Hematopoietic multipotent progenitor cell treated with erythropoietin and hydrocortisone succinate and interleukin-3 and kit ligand, for 17 days (in vitro differentiated cells): ENCODE measurements at regions not wholly inside any gene's neighbourhood (a gene's known extent, or its start where the extent isn't known, plus 50 kb on each side); places are given as distances from the start of the nearest gene placed in this dataset.
"Not testable (repeated sequence)": the region's sequence is repeated elsewhere in the genome, so short reads cannot be mapped to it uniquely, and the experiment has no call there.

ENCODE experiments used
- DNase-seq: peaks from one replicate; pipeline ENCODE4 v3.0.0-alpha.2; 2015; ENCODE audit warnings: low spot score

DNA sequence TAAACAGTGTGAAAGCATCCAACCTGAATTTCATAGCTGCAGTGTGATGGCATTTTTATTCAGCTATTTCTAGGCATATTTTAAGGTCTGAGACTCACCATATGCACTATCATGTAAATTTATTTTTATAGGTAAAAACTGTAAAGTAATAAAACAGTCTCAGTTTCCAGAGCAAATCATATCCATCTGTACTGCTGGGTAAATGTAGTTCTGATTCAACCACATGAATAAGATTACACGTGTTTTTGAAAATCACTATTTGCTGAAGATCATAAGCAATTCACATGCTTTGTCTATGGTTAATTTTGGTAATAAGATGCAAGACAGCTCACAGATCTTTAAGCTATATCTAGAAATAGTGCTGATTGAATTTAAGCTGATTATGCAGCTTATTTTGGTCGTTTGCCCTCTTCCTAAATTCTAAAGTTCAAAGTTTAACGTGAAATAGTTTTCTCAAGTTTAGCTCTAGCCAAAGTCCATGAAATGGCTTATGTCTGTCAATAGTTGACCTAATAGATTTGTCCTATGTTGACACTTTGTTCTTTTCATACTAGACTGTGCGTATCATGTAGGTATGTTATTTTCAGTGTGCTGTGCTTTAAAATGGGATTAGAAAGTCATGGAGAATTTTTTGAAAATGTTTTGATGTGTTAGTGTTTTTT, 489.0 kb downstream of the USP25 start:
- no peak for DNase-seq

DNA sequence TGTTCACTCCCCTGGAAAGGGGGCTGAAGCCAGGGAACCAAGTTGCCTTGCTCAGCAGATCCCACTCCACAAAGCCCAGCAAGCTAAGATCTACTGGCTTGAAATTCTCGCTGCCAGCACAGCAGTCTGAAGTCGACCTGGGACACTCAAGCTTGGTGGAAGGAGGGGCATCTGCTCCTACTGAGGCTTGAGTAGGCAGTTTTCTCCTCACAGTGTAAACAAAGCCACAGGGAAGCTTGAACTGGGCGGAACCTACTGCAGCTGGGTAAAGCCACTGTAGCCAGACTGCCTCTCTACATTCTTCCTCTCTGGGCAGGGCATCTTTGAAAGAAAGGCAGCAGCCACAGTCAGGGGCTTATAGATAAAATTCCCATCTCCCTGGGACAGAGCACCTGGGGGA, 495.0 kb downstream of the USP25 start:
- not testable (repeated sequence) for DNase-seq

DNA sequence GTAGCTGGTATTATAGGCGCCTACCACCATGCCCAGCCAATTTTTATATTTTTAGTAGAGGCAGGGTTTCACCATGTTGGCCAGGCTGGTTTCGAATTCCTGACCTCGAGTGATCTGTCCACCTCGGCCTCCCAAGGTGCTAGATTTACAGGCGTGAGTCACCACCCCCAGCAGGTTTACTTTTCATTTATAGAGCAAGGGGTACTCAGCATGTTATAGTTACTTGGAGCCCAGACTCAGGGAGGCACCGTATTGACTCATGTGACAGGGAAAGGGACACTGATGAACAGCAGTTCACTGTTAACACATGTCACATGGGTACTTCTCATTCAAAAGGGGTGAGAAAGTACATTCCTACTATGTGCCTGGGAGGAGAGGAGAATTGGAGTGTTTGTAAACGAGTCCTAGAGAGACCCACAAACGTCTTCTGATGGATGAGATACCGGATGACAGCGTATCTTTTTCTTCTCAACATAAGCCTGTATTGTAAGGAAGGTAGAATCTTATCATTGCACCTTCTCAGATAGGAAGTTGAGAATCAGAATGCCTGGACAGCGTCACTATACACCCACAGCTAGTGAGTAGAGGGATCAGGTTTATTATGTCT, 510.0 kb downstream of the USP25 start:
- DNase-seq, result no peak

DNA sequence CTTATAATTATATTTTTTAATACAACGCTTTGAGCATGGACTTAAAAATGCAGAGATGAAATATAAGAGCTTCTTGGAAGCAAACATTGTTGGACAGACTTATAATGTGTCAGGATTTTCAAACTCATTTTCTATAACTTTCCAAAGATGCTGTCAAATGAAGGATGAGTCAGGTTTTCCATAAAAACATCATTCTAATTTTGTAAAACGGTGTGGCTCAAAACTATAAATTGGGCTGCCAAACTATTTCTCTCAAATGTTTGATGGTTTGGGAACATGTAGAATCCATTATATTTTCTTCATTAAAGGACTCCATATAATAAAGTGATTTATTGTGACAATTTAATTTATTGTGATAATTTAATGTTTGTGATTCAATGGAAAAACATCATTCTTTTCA, 511.2 kb downstream of the USP25 start:
- no peak for DNase-seq

DNA sequence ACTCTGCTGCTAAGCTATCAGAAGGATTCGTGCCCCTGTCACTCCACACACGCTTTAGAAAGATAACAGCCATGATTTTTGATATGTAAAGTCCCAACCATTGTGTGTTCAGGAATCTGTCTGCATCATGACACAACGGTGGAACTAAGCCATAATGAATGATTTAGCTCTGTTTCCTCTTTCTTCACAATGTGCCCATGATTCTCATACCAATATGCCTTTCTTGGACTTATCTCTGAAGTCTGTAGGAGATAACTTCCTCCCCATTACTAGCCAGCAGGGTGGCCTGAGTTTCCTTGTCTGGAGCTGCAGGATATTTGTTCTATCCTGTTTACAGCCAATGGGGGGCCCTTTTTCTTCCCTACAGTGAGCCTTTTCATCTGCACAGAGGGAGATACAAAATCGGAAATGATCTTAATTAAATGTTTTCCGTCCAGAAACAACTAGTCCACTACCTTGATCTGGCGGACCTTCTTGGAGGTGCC, 511.7 kb downstream of the USP25 start:
- DNase-seq, result no peak

DNA sequence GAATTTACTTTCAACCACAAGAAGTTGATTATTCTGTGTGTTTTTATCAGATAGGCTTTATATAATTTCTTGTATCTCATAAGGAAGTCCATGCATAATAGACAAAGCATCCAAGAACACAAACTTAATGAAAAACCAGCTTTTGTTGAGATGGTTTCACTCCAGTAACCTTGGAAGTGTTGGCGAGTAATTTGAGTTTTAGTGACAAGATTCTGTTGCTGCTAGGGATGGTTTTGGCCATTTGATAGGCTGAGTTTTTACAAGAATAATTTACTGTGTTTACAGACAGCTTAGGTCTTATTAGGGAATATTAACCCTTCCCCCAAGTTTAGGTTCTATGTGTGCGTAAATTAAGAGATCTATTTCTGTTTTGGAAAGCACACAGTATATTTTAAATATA, 513.6 kb downstream of the USP25 start:
- no peak for DNase-seq

DNA sequence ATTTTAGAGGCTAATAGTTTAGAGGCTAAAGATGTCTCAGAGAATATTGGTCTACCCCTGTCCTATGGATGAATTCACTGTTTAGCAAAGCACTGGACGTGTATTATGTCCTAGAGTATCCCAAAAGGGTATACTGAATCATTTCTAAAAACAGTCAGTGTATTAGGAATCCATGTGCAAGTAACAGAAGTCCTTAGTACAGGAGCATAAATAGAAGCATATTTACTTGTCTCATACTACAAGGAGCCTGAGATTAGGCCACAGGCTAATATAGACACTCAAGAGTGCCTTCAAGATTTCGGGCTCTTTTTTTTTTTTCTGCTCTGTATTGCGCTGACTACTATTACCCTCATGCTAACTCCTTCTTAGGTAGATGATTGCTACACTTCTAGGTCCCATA, 518.9 kb downstream of the USP25 start:
- DNase-seq, result no peak

DNA sequence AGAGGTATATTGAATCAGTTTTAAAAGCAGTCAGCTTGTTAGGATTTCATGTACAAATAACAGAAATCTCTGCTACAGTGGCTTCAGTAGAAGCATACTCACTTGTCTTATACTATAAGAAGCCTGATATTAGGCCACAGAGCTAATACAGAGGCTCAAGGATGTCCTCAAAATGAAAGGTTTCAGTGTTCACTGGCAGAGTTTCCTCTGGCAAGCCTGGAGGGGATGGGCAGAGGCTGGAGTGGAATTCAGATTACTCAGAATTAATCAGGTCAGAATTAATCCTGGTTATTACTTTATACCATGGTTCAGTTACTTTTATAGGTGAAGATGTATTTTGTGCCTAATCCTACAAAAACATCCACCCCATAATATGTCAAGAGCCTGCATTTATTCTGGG, 520.5 kb downstream of the USP25 start:
- no peak for DNase-seq

DNA sequence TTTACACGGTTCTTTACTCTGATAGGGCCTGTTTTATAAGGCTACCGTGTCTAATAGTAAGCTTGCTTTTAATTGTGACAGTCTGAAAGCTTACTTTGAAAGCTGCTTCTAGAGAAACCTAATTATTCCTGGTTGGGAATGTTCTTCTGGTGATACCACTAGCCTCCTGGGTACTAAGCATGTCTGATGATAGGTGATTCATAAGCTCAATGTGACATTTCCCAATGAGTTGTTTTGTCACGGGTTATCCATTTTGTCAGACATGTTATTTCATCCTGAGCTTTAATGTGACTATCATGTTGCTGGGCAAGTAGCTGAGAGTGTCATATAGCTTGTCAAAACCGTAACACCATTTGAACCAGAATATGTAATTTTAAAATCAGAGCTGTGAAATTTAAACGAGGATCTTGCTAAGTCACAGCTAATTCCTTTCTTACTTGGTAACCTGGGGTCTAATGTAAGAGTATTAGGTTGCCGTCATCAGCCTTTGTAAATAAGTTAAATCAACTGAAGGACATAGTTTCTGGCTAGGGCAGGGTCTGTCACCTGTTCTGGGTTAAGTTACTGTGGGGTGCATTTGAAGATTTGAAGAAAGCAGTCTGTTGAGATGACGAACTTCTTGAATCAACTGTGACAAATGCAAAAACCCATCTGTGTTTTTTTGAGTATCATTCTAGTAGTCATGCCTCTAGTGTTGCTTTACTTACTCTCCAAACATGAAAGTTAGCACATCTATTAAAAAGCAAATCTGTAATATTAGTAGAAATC, 529.2 kb downstream of the USP25 start:
- no peak for DNase-seq

DNA sequence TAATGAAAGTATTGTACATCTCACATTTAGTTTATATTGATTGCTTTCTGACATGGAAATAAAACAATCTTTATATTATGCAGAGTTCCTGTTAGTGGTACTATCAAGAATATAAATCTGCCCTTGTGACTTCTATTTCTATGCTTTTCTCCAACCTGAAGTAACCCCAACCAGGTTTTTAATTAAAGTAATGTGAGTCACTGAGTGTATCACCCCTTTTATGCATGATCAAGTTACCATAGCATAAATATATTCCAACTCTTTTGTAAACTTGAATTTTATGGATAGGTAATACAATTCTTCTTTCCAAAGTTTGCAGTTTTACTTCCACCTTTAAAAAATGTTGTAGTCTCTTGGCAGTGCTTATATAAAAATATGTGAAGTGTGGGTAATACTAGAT, 532.3 kb downstream of the USP25 start:
- no peak for DNase-seq

DNA sequence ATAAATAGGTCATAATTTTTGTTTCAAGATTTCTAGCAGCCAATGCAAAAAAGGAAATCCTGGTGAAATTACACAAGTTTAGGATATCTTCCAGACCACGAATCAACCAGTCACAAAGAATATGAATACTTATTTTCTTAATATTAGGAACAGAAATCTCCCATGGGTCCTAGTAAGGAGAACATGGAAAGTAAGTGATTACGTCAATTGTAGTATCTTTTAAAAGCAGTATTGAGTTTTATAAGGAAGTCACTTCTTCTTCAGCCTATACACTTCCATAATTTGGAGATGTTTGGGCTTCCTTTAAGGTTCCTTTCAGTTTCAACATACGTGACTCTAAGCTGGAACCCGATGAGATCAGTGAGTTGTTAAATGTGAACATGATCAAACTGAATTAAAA, 534.5 kb downstream of the USP25 start:
- DNase-seq, result no peak

DNA sequence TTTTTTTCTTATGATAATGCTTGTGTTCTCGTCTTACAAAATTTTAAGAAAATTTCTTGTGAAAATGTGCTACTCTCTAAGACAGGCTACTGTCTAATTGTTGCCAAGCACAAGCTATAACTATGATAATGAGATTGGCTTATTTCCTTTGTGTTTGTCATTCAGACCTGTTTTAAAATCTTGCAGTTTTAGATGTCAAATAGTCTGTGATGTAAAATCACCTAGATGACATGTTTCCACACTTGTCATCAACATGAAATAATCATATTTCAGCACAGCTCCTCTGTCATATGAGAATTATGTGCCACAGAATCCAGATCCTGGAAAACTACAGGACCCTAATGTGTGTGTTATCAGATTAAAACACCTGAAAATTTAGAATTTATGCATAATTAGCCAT, 539.7 kb downstream of the USP25 start:
- DNase-seq, result no peak

DNA sequence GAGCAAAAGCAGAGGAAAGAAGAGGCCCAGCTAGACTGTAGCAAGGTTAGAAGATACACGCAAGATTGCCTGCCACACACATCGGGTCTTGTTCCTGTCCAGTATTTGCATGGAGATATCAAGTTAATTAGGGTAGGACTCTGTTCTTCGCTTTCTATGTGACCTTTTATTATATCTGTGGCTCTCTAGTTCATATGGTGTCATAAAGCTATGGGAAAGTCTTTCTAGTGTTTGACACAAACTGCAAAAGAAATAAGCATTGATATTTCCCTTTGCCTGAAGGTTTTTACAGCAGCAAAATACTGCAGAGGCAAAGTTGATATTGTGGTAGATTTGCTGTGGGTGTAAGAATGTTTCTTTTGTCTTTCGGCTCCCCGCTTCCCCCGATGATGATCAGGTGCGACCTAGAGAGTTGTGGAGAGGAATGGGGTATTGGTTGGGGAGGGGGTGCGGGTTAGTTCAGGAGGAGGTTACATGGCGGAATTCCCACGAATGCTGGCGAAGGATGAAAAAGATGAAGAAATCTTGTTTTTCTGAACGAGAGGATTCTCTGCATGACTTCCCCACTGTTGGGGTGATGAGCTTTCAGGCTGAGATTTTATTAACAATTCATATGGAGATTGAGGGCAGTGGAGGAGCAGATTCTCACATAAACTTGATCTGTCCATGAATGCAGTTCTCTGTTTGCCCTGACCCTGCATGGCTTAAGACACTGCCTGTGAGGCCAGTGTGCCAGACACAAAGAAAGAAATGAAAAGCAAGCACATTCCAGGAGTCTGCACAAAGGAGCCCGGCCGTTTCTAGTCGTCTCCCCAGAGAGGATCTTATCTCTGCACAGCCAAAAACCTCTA, 550.2 kb downstream of the USP25 start:
- DNase-seq, result no peak

DNA sequence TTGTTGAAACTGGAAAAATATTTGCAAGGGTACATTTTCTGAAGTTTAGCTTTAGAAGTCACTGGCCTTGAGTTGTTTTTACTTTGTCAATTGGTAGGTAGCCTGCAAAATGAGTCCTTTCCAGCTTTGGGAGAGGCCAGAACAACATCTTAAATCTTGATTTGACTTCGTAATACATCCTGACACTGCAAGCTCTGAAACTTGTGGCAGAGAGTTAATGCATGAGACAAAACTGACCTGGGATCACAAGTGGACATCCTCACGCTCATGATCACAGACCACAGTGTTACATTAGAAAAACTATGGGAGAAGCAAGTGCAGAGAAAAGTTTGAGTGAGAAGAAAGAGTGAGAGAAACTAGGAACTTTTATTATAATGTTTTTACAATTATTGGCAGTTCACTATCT, 550.9 kb downstream of the USP25 start:
- no peak for DNase-seq

DNA sequence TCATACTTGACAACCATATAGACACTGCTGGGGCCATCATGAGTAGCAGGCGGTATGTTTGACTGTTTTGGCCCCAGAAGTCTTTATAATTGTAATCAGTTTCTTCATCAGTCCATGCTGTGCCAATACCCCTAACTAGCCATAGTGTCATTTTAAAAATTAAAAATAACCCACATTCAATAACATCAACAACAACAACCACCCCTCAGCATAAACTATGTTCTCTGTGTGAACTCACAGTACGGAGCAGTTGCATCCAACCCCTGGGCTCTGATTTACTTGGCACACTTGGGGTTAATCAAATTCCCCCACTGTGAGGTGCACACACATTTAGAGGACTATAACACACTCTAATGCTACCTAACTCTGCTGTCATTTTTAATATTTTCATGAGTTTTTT, 553.7 kb downstream of the USP25 start:
- DNase-seq, result no peak

DNA sequence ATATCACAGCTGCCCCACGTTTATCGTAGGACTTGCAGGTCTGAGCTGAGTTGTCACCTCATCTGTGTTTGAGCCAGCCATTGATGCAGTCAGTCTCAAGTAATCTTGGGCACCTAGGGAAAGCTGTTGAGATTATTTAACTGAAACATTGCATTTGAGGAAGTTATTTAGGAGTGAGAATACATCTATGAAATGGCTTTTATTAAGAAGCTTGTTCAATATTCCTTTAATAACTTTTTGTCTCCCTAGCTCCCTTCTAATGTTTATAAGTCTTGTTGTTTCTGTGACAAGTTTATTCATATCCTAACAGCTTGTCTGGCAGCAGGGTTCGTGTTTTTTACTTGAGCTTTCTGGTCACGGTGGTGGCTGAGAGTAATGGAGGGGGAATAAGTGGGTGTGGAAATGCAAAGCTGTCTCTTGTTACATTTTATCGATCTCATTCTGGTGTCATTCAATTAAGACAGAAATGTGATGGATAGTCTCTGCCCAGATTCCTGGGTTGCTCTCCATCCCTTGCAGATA, 555.9 kb downstream of the USP25 start:
- DNase-seq, result no peak

DNA sequence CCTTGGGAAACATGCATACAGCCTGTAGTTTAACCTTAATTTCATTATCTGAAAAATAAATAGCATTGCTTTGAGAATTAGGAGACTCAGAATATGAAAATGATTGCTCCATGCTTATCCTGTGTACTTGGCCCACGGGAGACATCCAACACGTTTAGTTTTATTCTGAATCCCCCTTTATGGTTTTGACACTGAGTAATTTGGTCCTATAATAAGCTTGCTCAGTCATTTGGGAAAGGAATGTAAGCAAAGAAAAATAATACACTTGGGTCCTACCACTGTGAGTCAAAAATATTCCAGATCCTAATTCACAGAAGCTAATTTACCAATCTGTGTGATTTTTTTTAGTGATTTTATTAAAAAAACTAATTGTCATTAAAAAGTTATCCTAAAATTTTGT, 557.3 kb downstream of the USP25 start:
- no peak for DNase-seq

DNA sequence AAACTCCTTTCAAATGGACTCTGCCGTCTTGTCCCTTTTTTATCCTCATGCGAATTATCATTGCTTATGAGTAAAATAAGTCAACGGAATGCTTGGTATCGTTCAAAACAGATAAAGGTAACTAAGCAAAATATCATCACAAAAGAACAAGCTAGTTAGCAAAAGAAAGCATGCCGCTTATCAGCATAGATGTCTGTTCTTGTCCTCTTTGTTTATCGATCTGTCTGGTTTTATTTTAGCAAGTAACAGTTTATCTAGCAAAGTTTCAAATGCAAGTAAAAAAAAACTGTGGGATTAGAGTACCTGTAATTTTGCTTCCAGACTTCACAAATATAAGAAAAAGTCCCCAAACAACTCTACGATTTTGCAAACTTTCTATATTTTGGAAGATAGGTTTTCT, 561.5 kb downstream of the USP25 start:
- no peak for DNase-seq

DNA sequence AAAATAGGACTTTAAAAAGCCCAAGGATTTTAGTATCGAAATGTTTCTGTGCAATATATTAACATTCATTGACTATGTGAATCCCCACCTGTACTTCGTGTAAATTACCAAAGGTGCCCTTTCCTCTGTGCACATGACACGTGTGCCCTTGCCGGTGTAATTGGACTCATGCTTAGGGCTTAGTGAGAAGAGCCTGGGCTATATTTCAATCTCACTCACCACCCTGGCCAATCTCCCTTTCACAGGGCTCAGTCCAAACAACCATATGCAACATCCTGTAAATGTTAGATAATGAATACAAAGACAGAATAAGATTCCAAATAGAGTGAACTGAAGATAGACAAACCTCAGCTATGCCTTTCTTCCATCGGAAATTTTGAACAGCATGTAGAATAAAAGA, 564.3 kb downstream of the USP25 start:
- no peak for DNase-seq

DNA sequence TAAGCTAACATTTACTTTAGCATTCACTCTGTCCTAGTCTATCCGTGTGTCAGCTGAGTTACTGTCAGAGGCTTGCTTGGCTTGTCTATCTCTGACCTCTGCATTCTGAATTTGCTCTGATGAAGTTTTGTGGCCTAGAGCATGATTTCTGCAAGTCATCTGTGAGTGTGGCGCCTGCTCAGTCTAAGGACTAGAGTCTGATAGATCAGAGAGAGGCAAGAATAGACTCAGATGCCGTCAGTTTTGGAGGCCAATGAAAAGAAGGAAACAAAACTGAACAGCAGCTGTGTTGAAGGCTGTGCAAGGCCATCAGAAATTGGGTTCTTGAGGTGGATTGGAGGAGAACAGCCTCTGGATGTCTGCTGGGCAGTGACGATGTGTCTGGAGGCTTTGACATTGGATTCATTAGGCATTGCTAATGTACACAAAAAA, 573.1 kb downstream of the USP25 start:
- no peak for DNase-seq

DNA sequence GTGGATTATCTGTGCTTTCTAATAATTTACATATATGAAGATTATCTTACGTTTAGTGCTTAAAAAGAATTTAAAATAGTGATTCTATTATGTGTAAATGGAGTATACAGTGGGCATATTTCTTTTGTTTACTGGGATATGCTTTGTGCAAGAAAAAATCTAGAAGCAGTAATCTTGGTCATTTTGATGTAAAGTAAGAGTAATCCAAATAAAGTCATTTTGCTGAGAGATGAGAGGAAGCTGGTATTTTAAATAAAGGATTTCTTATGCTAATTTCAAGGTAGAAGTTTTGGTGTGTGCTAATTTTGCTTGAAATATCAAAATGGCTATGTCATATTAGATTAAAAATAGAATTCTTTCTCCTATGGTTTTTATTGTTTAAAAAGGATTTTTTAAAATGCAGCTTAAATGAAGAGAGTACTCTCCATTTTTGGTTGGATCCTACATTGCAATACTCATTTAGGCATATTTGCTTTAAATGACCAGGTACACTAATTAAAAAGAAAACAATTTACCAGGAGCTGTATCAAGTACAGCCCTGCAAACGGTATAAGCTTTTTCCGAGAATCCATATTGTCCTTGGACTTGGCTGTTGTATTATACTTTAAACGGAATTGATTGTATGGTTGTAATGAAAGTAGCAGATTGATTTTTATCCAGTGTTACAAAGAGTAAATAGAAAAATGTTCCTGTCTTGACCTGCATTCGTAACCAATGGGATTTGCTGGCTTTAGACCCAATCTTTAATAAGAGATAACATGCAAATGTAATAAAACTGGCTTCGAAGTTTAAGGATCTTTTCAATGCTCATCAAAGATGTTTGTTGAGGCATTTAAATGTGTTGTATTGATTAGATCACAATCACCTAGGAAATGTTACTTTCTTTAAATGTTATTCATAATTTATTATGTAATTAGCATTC, 574.7 kb downstream of the USP25 start:
- DNase-seq, result no peak
